Ecto neural progenitor cell (in vitro differentiated cells): ENCODE measurements at regions not wholly inside any gene's neighbourhood (a gene's known extent, or its start where the extent isn't known, plus 50 kb on each side); places are given as distances from the start of the nearest gene placed in this dataset.
A peak's percentile ranks its signal among the peaks of the same experiment; 100 is the strongest.
"Not testable (repeated sequence)": the region's sequence is repeated elsewhere in the genome, so short reads cannot be mapped to it uniquely, and the experiment has no call there.

Experiments
- DNase-seq: peaks from one replicate; pipeline ENCODE4 v3.0.0-alpha.2; 2018; ENCODE audit warnings: low spot score

DNA sequence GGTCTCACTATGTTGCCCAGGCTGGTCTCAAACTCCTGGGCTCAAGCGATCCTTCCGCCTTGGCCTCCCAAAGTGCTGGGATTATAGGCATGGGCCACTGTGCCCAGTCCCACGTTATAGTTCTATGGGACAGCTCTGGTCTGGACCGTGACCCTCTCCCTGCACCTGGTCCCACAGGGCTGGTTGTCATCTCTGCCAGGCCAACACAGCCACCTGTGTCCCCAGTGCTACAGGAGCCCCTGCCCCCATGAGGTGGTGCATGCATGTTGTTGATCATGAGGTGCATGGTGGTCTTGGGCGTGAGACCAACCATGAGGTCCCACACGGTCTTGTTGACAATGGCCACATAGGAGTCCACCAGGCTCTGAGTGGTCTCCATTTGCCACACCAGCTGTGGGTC is 51.0 kb upstream of the UBE2Q2 start:
- not testable (repeated sequence) for DNase-seq

DNA sequence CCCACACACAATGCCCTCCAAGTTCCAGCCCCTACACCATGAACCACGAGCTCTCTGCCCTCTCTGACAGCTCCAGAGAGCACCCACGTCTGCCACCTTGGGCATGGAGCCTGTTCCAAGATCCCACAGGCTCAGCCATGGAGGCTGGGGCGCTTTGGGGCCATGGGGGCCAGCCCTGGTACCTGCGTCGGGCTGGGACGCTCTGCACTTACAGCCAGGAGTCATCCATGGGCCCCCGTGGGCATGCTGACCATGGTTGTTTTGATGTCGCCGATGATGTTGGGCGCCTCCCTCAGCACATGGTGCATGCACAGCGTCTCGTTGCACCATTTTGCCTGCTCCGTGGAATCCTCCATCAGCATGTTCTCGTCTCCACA is 51.9 kb upstream of the UBE2Q2 start:
- DNase-seq, result no peak

DNA sequence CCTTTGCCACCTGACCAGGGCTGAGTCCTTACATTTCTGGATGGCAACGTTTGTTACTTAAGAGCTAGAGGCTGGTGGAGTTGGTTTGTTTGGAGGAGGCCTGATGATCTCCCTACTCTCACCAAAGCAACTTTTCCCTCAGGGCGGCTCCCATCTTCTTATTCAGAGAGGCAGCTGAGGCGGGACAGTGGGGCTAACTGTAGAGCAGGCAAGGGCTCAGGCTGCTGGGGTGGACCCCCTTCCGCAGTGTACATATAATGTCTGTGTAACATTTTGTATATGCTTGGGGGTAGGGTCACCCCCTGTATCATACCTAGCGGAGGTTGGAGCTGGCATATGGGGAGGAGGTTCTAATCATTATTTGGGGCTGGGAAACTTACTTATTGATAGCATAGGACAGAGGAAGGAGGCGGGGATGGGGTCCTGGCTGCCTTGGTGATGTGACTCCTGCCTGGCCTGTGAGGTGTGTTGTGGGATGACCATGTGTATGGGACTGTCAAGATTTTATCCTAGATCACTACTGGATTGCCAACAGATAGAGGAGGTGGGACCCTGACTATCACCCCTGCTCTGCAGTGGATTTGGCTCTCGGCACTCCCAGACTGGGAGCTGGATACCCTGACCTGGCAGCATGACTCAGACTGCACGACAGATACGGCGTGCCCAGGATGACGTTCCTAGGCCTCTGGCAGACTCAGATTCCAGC is 52.5 kb upstream of the UBE2Q2 start:
- DNase-seq, result no peak

DNA sequence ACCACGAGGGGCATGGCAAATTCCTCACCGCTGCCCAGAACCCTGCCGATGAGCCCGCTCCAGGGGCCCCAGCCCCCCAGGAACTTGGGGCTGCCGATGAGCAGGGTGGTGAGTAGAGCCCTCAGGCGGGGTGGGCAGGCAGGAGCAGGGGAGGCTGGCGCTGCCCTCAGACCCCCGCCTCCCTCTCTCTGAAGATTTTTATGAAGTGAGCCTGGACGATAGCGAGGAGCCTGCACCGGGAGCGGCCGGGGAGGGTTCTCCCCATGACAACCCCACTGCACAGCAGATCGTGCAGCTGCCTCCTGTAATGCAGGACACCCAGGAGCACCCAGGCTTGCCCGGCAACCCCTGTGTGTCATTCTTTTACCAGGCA is 56.7 kb upstream of the UBE2Q2 start:
- no peak for DNase-seq

DNA sequence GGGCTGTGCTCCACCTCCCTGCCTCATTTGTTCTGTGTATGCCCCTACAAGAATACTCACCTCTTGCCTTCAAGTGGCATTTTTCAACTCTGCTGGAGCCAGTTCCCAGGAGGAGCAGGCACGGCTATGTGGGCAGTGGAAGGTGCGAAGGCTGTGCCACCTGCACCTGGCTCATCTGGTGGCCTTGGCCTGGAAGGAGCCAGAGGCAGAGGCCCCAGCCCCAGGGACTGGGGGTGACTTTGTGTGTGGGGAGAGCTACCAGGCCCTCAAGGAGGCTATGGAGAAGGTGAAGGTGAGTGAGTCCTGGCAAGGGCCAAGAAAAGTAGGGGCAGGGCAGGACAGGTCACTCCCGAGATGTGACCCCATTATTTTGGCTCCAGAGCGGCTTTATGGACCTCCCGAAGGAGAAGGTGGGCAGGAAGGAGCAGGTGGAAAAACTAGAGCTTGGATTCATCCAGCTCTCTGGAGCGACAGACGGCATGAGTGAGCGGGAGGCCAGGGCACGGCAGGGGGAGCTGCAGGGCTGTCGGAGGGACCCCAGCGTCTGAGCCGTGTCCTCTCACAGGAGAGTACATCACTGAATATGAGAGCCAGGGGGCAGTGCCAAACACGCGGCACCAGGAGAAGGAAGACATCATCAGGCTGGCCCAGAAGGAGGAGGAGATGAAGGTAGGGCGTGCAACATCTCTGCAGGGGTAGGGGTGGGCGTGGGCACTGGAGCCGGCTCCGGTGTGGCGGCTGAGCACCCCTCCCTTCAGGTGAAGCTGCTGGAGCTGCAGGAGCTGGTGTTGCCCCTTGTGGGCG is 57.3 kb upstream of the UBE2Q2 start:
- DNase-seq, result peak; percentile 67

DNA sequence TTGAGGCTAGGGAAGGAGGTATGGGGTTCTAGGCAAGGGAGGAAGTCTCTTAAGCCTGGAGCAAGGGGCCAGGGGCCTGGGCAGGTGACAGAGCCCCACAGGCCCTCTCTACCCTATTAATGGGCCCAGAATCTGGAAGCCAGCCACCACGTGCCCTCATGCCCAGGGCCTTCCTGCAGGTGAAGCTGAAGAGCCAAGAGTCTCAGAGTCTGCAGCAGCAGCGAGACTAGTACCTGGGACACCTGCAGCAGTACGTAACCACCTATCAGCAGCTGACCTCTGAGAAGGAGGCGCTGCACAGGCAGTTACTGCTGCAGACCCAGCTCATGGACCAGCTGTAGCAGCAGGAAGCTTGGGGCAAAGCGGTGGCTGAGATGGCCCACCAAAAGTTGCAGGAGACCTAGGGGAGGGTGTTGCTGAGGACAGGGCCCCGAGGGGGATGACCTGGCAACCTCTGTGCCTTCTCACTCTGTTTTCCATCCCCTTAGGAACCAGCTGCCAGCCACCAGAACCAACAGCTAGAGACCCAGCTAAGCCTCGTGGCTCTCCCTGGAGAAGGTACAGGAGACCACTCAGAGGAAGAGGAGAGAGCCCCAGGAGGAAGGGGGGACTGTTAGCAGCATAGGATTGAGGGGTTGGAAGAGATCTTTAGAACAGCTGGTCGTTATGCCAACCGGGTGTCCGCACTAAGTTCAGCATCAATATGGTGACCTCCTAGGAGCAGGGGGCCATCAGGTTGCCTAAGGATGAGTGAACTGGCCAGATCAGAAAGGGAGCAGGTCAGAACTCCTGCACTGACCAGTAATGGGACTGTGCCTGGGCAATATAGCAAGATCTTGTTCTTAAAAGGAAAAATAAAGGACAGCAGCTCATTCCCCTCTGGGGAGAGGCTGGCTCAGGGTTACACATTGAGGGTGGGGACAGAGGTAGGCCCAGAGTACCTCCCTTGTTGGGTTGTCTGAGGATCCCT is 58.5 kb upstream of the UBE2Q2 start:
- not testable (repeated sequence) for DNase-seq

DNA sequence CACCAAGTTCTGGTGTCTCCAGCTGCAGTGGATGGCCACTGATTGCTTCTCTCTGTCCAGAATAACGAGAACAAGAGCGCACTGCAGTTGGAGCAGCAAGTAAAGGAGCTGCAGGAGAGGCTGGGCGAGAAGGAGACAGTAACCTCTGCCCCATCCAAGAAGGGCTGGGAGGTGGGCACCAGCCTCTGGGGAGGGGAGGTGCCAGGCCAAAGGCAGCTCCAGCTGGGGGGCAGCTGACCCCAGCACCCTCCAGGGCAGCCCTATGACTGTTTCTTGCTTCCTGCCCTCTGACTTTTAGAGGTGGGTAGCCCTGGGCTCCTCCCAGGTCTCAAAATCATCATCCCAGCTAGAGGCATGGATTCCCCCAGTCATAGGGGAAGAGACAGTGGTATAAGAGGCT is 59.7 kb upstream of the UBE2Q2 start:
- DNase-seq, result not testable (repeated sequence)

DNA sequence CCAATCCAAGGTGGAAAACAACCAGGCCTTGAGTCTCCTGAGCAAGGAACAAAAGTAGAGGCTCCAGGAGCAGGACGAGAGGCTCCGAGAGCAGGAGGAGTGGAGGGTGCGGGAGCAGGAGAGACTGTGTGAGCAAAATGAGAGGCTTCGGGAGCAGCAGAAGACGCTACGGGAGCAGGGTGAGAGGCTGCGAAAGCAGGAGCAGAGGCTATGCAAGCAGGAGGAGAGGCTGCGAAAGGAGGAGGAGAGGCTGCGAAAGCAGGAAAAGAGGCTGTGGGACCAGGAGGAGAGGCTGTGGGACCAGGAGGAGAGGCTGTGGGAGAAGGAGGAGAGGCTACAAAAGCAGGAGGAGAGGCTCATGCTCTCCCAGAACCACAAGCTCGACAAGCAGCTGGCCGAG is 60.3 kb upstream of the UBE2Q2 start:
- DNase-seq, result no peak

DNA sequence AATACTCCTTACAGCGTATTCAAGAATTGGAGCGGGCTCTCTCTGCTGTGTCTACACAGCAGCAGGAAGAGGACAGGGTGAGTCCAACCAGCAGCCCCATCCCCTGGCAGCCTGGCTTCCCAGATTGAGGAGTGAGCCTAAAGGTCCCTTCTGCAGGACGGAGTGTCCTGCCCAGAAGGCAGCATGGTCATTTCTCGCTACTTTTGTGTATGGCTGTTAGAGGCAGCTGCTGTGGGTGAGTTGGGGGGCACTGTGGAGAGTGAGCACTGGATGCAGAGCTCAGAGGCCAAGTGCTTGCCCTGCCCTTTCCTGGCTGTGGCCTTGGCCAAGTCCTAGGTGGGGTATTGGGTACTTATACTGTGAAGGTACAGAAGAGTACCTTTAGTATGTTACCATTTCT is 62.3 kb upstream of the UBE2Q2 start:
- not testable (repeated sequence) for DNase-seq

DNA sequence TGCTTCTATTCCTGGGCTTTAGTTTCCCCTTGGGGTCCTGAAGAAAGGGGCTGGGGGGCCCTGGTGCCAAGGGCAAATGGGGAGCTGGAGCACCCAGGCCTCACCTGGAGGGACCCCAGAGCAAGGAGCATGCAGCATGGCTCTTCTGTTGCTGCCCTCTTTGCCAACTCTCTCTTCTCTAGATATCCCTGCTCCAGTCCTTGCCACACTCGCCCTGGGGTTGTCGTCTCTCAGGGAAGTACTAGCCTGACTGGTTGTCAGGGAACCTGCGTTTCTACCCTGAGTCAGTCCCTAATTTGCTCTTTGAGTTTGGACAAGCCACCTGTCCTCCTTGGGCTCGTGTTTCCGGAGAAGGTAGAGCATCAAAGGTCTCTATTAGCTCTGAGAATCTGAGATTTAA is 63.7 kb upstream of the UBE2Q2 start:
- DNase-seq, result no peak

DNA sequence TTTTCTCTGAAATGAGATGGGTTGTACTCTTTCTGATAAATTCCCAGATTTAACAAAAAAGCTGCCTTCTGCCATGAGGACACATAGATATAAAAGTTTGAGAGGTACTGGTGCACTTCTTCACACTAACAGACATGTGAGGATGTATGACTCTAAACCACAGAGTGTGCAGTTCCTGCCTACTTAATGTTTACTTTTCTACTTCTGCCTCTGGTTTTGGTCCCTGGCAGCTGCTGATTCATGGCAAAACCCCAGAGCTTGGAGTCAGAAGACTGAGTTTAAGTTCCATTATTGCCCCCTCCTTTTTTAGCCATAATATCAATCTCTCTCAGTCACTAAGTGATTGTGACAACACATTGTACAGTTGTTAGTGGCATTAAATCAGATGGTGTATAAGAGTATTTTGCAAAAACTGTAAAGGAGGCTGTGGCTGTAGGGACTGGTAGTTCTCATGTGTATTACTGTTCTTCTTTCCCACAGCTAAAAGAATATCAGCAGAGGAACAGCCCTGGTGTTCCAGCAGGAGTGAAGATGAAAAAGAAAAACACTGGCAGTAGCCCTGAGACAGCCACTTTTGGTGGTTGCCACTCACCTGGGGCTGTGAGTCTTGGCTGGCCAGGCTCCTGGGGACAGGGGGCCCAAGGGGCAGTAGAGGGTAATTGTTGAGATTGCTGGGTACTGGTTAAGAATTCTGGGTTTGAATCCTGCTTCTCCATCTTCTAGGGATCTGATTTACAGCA is 64.4 kb upstream of the CSPG4 start:
- DNase-seq, result not testable (repeated sequence)

DNA sequence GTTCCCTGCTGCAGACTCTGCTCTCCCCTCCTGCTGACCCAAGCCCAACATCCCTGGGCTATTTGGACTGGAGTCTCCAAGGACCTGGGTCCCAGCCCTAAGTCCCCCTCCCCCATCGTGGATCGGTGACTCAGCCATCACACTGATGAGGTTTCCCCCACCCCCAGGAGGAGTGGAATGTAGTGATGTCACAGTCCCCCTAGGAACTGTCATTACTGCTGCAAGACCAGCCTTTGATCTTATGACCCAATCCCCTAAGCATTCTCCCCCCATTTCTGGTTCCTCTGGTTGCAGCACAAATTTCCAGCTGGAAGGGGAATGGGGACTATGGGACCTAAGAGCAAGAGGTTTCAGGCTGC is 63.4 kb upstream of the CSPG4 start:
- DNase-seq, result no peak

DNA sequence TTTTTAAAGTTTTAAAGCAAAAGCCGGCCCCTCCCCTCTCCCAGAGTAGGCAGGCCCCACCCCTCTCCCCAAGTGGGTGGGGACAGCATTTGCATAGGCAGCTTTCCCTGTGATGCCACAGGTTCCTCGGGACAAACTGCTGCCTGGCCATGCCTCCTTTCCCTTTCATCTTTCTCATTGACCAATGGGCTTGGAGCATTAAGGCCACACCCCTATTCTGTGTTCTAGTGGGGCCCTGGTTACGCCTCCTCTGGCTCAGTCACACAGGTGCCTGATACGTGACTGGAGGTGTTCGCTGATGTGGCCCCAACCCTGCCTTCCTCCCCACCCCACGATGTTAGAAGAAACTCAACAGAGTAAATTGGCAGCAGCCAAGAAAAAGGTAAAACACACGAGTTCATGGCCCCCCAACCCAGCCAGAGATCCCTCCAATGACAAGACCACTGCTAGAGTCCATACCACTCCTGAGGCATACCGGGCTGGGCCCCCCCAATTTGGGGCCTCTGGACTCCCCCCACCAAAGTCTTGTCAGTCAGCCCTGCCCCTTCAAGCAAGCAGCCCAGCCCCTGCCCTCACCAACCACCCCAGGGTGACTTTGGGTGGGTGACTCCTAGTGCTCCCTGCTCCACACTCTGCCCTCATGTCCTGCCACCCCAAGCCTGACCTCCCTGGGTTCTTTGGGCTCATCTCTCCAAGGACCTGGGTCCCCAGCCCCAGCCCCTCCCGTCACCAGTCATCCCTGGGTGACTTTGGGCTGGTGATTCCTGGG is 62.8 kb upstream of the CSPG4 start:
- no peak for DNase-seq

DNA sequence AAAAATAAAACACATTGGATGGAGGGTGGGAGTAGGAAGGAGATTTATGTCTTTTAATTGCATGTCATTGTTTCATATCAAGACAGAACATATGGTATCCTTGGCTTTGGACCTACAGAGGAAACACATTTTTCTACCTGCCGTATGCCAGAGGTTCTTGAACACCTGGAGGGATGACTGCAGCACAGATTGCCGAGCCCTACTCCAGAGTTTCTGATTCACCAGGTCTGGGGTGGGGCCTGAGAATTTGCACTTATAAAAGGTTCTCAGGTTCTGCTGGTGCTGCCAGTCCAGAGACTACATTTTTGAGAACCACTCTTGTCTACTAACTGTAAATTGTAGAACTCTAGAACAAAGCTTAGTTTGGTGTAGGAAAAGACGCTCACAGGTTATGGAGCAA is 61.3 kb upstream of the CSPG4 start:
- not testable (repeated sequence) for DNase-seq

DNA sequence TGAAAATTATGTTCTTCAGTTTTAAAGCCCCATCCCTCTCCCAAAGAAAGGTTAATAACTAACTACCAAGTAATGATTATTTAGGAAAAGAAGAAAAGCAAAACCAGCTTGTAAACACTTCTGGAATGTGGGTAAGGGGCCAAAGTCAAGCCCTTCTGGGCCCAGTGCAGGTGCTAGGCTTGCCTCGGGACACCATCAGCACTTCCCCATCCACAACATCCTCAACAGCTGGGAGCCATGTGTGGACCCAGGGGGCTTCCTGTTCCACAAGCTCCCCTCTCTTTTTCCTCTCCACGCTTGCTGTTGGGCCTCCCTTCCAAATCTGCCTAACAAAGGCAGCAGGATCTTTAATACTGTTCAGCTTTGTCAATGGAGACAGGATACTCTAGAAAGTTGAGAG is 58.4 kb upstream of the CSPG4 start:
- not testable (repeated sequence) for DNase-seq

DNA sequence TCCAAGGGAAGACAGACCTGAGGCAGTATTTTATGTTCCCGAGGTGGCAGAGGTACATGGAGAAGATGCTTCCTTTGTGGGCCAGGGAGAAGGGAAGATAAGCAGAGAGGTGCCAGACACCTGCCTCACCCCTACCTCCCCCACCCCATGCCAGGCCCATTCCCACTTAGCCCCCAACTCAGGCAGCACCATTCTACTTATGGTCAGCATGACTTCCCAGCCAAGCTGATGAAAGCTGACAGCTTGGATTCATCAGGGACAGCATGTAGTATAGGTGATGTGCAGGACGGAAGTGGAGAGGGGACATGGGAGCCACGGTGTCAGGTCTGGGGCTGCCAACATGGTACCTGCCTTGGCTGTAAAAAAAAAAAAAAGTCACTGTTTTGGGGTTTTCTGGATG is 57.5 kb upstream of the CSPG4 start:
- DNase-seq, result no peak

DNA sequence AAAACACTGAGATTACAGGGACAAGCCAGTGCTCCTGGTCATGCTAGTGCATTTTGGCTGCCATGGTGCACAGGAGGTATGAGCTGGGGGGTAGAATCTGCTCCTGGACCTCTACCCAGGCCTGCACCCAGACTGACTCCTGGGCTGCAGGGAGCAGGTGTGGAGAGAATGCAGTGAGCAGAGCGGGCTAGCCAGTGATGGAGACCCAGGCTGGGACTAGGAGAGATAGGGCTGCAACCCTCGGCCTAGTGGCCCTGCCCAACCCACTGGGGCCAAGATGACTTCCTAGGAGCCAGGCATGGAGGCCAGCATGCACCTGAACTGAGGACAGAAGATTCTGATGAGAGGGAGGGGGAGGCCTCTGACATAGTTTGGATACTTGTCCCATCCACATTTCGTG is 55.9 kb upstream of the CSPG4 start:
- DNase-seq, result not testable (repeated sequence)

DNA sequence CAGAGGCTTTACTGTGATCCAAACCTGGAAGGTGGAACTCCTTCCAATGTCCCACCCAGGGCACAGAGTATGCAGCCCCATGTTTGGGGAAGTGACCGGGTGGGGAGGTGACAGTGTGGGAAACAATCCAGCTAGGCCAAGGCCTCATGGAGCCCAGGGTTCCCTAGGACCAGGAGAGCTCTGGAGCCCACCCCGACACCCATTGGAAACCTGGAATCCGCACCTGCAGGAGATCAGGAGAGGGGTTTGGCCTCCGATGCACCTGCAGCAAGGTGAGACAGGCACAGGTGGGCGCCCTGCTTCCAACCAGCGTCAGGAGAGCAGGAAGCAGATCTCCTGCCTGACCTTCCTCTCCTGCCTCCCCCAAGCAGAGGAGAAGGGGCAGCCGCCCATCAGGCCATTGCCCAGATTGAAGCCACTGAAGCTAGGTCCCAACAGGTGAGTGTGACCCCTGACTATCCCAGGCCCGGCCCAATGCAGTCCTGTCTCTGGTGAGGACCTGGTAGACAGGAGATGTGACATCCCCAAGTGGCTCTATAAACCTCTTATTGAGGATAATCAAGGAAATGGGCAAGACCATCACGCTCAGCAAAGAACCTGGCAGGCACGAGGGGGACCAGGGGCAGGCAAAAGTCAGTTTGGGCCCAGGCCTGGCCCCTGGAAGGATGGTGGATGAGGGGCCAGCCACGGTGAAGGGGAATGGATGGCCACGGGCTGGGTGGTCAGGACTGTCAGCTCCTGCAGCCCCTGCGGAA is 53.1 kb upstream of the CSPG4 start:
- DNase-seq, result not testable (repeated sequence)

DNA sequence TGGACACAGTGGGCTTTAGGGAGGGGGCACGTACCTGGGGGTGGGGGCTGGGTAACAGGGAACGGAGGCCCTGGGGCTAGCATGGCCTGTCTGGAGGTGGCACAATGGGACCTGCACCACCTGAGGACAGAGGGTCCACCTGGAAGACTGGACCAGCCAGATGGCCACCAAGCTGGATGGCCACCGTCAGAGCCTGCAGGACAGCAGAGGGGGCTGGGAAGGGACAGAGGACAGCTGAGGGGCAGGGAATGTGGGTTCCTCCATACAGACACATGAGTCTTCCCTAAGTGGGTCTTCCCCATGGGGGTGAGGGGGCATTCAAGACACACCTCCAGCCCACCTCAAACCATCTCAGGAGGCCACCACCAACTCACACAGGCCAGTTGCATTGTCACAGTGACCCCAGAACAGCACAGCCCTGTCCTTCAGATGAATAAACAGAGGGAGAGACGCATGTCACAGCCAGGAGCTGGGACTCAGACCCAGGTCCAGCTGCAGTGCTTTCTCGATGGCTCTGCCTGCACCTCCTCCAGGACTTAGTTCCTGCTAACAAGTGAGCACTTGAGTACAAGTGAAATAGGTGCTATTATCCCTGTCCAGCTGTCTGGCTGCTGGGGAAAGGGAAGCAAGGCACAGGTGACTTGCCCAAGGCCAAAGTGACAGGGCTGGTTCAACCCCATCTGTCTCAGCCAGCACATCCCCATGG is 52.4 kb upstream of the CSPG4 start:
- DNase-seq, result not testable (repeated sequence)
